Hepatocyte (in vitro differentiated cells): ENCODE measurements at regions not wholly inside any gene's neighbourhood (a gene's known extent, or its start where the extent isn't known, plus 50 kb on each side); places are given as distances from the start of the nearest gene placed in this dataset.
A peak's percentile ranks its signal among the peaks of the same experiment; 100 is the strongest.

Source experiments
- DNase-seq: peaks from one replicate; pipeline ENCODE4 v3.0.0-alpha.2; 2016; ENCODE audit warnings: low spot score
- H2AFZ ChIP-seq: fragments of 200-600 bp; sonication (generic); 2 replicates; pipeline ENCODE4 v1.6.0; 2016; ENCODE audit warnings: antibody characterized with exemption, mild to moderate bottlenecking
- H3K27ac ChIP-seq: fragments of 200-600 bp; sonication (generic); 2 replicates; pipeline ENCODE4 v1.5.1; 2016; ENCODE audit warnings: mild to moderate bottlenecking
- H3K27me3 ChIP-seq: fragments of 200-600 bp; sonication (generic); 2 replicates; pipeline ENCODE4 v1.6.1; 2016
- H3K36me3 ChIP-seq: fragments of 200-600 bp; sonication (generic); replicated peaks from 2 replicates; pipeline ENCODE4 v1.5.1; 2016; ENCODE audit warnings: low read depth; ENCODE audit not compliant: insufficient read depth
- H3K4me1 ChIP-seq: fragments of 200-600 bp; sonication (generic); 2 replicates; pipeline ENCODE4 v1.5.1; 2016; ENCODE audit warnings: mild to moderate bottlenecking, moderate library complexity; ENCODE audit not compliant: insufficient read depth
- H3K4me2 ChIP-seq: fragments of 200-600 bp; sonication (generic); 2 replicates; pipeline ENCODE4 v1.6.0; 2016
- H3K4me3 ChIP-seq: fragments of 200-600 bp; sonication (generic); 2 replicates; pipeline ENCODE4 v1.5.1; 2016; ENCODE audit warnings: mild to moderate bottlenecking
- H3K79me2 ChIP-seq: fragments of 200-600 bp; sonication (generic); 2 replicates; pipeline ENCODE4 v1.6.0; 2017; ENCODE audit warnings: mild to moderate bottlenecking
- H3K9me2 ChIP-seq: fragments of 200-600 bp; sonication (generic); replicated peaks from 2 replicates; pipeline ENCODE4 v1.6.0; 2017; ENCODE audit warnings: mild to moderate bottlenecking; ENCODE audit not compliant: insufficient read depth
- H3K9me3 ChIP-seq: fragments of 200-600 bp; sonication (generic); 2 replicates; pipeline ENCODE4 v1.5.1; 2016; ENCODE audit warnings: low read depth, mild to moderate bottlenecking
- H4K20me1 ChIP-seq: fragments of 200-600 bp; sonication (generic); 2 replicates; pipeline ENCODE4 v1.6.0; 2016; ENCODE audit warnings: mild to moderate bottlenecking; ENCODE audit not compliant: insufficient read depth, poor library complexity, severe bottlenecking
- CTCF ChIP-seq: fragments of 200-600 bp; sonication (generic); IDR thresholded peaks from 2 replicates; pipeline ENCODE4 v1.5.1; 2016; ENCODE audit warnings: antibody characterized with exemption, mild to moderate bottlenecking; ENCODE audit not compliant: poor library complexity
- EZH2 ChIP-seq: fragments of 200-600 bp; sonication (generic); IDR thresholded peaks from 2 replicates; pipeline ENCODE4 v1.6.1; 2016; ENCODE audit warnings: antibody characterized with exemption, mild to moderate bottlenecking, borderline replicate concordance
- EZH2phosphoT487 ChIP-seq: fragments of 200-600 bp; sonication (generic); IDR thresholded peaks from one replicate; pipeline ENCODE4 v1.6.1; 2018; ENCODE audit warnings: antibody characterized with exemption, mild to moderate bottlenecking, low read depth, moderate library complexity; ENCODE audit not compliant: unreplicated experiment, severe bottlenecking
- WGBS: methylation state at CpG from one replicate; pipeline ENCODE4 v1.1.6; 2016; ENCODE audit warnings: low lambda C conversion rate; ENCODE audit errors: missing lambda C conversion rate; 5-methylcytosine and 5-hydroxymethylcytosine counted together

- DNase-seq, result no peak
- TF ChIP-seq EZH2 (no peak), CTCF (no peak), EZH2phosphoT487 (no peak)
- no peaks in the 10 kb centered on the region for H3K27me3 ChIP-seq
- no peak overlapping the region for H3K27ac ChIP-seq
- no peak overlapping the region for H3K4me2 ChIP-seq
- no peaks in the 10 kb centered on the region for H4K20me1 ChIP-seq
- H2AFZ ChIP-seq, result no peak overlapping the region
- no peaks in the 10 kb centered on the region for H3K4me1 ChIP-seq
- no peak overlapping the region for H3K4me3 ChIP-seq
- H3K79me2 ChIP-seq, result no peaks in the 10 kb centered on the region
- no peaks in the 10 kb centered on the region for H3K9me2 ChIP-seq
- WGBS, result 74% methylated on average over 3 of the region's 3 CpGs
- no peaks in the 10 kb centered on the region for H3K9me3 ChIP-seq
- H3K36me3 ChIP-seq, result no peaks in the 10 kb centered on the region
Observed at GRCh38 chr5:156153602-156154001, 173.4 kb upstream of the SGCD start.

GRCh38 chr5:156154757-156155156 is 172.2 kb upstream of the SGCD start:
- no peaks in the 10 kb centered on the region for H3K9me2 ChIP-seq
- no peak for DNase-seq
- H3K27ac ChIP-seq, result no peak overlapping the region
- H3K27me3 ChIP-seq, result no peaks in the 10 kb centered on the region
- H3K4me3 ChIP-seq, result no peak overlapping the region
- 100% methylated on average over 1 of the region's 1 CpG for WGBS
- no peak overlapping the region for H3K4me2 ChIP-seq
- H3K36me3 ChIP-seq, result no peaks in the 10 kb centered on the region
- H4K20me1 ChIP-seq, result no peaks in the 10 kb centered on the region
- no peak overlapping the region for H2AFZ ChIP-seq
- no peaks in the 10 kb centered on the region for H3K4me1 ChIP-seq
- H3K9me3 ChIP-seq, result no peaks in the 10 kb centered on the region
- no peak for TF ChIP-seq CTCF
- no peak for TF ChIP-seq EZH2
- H3K79me2 ChIP-seq, result no peaks in the 10 kb centered on the region

DNA sequence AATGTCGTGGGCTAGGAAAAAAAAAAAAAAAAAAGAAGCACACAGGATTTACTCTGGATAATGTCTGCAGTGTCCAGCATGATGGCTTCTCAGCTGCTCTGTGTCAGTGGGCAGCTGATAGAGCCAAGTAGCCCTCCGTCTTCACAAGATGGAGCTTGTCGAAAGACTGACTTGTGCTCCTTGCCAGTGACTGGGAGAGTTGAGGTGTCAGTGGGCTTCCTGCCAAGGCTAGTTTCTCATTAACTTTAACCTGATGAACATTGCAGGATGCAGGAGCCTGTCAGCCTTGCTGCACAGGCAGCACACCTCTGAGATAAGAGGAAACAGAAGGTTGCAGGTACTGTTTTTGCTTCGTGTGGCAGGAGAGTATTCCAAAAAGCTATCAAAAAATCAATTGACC is 171.4 kb upstream of the SGCD start:
- Histone ChIP-seq H3K9me2 (no peaks in the 10 kb centered on the region), H3K4me3 (no peak overlapping the region), H3K9me3 (no peaks in the 10 kb centered on the region), H3K27me3 (no peaks in the 10 kb centered on the region), H3K4me2 (peak overlapping the region; percentile 38), H2AFZ (no peak overlapping the region), H4K20me1 (no peaks in the 10 kb centered on the region), H3K4me1 (no peaks in the 10 kb centered on the region), H3K79me2 (no peaks in the 10 kb centered on the region), H3K27ac (no peak overlapping the region), H3K36me3 (no peaks in the 10 kb centered on the region)
- no peak for TF ChIP-seq CTCF
- no peak for TF ChIP-seq EZH2phosphoT487
- TF ChIP-seq EZH2, result no peak
- 42% methylated on average over 4 of the region's 4 CpGs for WGBS
- peak; percentile 74 for DNase-seq

- H2AFZ ChIP-seq, result no peak overlapping the region
Observed at GRCh38 chr5:156164306-156164705, 162.7 kb upstream of the SGCD start.

More at GRCh38 chr5:156164306-156164705, 162.7 kb upstream of the SGCD start:
- Histone ChIP-seq H3K4me2 (no peak overlapping the region), H3K27me3 (no peaks in the 10 kb centered on the region), H4K20me1 (no peaks in the 10 kb centered on the region), H3K27ac (no peak overlapping the region), H3K79me2 (no peaks in the 10 kb centered on the region), H3K4me3 (no peak overlapping the region), H3K9me3 (no peaks in the 10 kb centered on the region), H3K9me2 (no peaks in the 10 kb centered on the region), H3K4me1 (no peaks in the 10 kb centered on the region), H3K36me3 (no peaks in the 10 kb centered on the region)
- WGBS, result 93% methylated on average over 2 of the region's 2 CpGs
- TF ChIP-seq EZH2 (no peak), CTCF (no peak), EZH2phosphoT487 (no peak)
- DNase-seq, result no peak
